ENCODE measurements at regions not wholly inside any gene's neighbourhood (a gene's known extent, or its start where the extent isn't known, plus 50 kb on each side); places are given as distances from the start of the nearest gene placed in this dataset.

- no peak for TF ChIP-seq CTCF (conservative IDR thresholded peaks at IDR 0.05)
- no peak overlapping the region for H3K27ac ChIP-seq
These were observed 101.9 kb downstream of the RAB11FIP2 start for GRCh38 chr10:117944676-117945447.

- H3K27ac ChIP-seq = no peak overlapping the region
- TF ChIP-seq CTCF (conservative IDR thresholded peaks at IDR 0.05) = no peak
These were observed 101.1 kb downstream of the RAB11FIP2 start for GRCh38 chr10:117945651-117946050.

GRCh38 chr10:117946525-117947070 is 100.1 kb downstream of the RAB11FIP2 start:
- no peak for TF ChIP-seq CTCF (conservative IDR thresholded peaks at IDR 0.05)
- no peak overlapping the region for H3K27ac ChIP-seq

- H3K27ac ChIP-seq = no peak overlapping the region
- no peak for TF ChIP-seq CTCF (conservative IDR thresholded peaks at IDR 0.05)
These were observed 98.2 kb downstream of the RAB11FIP2 start for GRCh38 chr10:117948493-117948892.

- TF ChIP-seq CTCF (conservative IDR thresholded peaks at IDR 0.05) = no peak
- no peak overlapping the region for H3K27ac ChIP-seq
These were observed 96.3 kb downstream of the RAB11FIP2 start for GRCh38 chr10:117950408-117950807.
